ENCODE measurements at regions not wholly inside any gene's neighbourhood (a gene's known extent, or its start where the extent isn't known, plus 50 kb on each side); places are given as distances from the start of the nearest gene placed in this dataset.

GRCh38 chr20:48411919-48412522 is 415.8 kb downstream of the PREX1 start:
- Histone ChIP-seq H3K27me3 (peaks cover 0 to 2% (median 0%) of the 10 kb centered on the region in 9 donors), H3K9me3 (no peaks in the 10 kb centered on the region), H3K4me3 (no peak overlapping the region), H3K27ac (no peak overlapping the region), H3K36me3 (no peaks in the 10 kb centered on the region), H3K4me1 (no peaks in the 10 kb centered on the region)
- ATAC-seq (no peak), DNase-seq (no peak)
- intact Hi-C loops (cut with DNase I), result no loop called here
- TF ChIP-seq POLR2A (IDR thresholded peaks at IDR 0.05), result no peak
- TF ChIP-seq, protein P1, sequence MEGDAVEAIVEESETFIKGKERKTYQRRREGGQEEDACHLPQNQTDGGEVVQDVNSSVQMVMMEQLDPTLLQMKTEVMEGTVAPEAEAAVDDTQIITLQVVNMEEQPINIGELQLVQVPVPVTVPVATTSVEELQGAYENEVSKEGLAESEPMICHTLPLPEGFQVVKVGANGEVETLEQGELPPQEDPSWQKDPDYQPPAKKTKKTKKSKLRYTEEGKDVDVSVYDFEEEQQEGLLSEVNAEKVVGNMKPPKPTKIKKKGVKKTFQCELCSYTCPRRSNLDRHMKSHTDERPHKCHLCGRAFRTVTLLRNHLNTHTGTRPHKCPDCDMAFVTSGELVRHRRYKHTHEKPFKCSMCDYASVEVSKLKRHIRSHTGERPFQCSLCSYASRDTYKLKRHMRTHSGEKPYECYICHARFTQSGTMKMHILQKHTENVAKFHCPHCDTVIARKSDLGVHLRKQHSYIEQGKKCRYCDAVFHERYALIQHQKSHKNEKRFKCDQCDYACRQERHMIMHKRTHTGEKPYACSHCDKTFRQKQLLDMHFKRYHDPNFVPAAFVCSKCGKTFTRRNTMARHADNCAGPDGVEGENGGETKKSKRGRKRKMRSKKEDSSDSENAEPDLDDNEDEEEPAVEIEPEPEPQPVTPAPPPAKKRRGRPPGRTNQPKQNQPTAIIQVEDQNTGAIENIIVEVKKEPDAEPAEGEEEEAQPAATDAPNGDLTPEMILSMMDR (IDR thresholded peaks at IDR 0.05), result no peak
- WGBS, 4 donors, result 77 to 90% (median 80%) methylated on average over 6 of the region's 6 CpGs

- 51 to 69% (median 57%) methylated on average over 3 of the region's 3 CpGs for WGBS, 4 donors
- DNase-seq, result no peak
- ATAC-seq, result peak in 3 of 4 donors; percentile 46 to 76 (median 48)
- Histone ChIP-seq H3K9me3 (no peaks in the 10 kb centered on the region), H3K36me3 (no peaks in the 10 kb centered on the region), H3K4me3 (no peak overlapping the region), H3K27ac (no peak overlapping the region), H3K4me1 (no peaks in the 10 kb centered on the region), H3K27me3 (peaks cover 0 to 2% (median 0%) of the 10 kb centered on the region in 9 donors)
- TF ChIP-seq, protein P1 (IDR thresholded peaks at IDR 0.05), result no peak
- TF ChIP-seq POLR2A (IDR thresholded peaks at IDR 0.05), result no peak
- intact Hi-C loops (cut with DNase I), result no loop called here
Measured at GRCh38 chr20:48411245-48411644, 416.6 kb downstream of the PREX1 start.

- no peak overlapping the region for H3K4me3 ChIP-seq
Measured at GRCh38 chr20:48409055-48409615, 418.7 kb downstream of the PREX1 start.

DNA sequence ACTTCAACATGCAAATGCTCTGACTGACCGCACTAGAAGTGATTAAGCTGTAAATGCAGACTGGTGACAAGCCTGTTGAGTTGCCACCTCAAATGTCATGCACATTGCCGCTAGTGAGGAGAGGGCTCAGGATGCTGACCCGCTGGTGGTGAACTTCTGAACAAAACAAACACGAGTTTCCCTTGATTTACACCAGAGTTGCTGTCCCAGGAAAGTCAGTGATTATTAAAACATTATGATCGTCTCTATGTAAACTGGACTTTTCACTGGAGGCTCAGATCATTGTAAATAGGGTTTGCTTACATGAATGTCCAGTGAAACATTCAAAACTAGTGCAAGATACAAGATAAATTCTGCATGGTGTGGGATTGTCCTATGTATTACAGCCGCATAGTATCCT is 420.1 kb downstream of the PREX1 start:
- no peaks in the 10 kb centered on the region for H3K36me3 ChIP-seq
- intact Hi-C loops (cut with DNase I), result loop anchor here in 1 of 10 donors (10.0 kb wide), 1 partner anchor 513 kb away; no protein-coding TSS in a partner anchor
- H3K4me1 ChIP-seq, result no peaks in the 10 kb centered on the region
- H3K4me3 ChIP-seq, result no peak overlapping the region
- H3K27ac ChIP-seq, result no peak overlapping the region
- 74 to 86% (median 82%) methylated on average over 6 of the region's 6 CpGs for WGBS, 4 donors
- no peak for TF ChIP-seq POLR2A (IDR thresholded peaks at IDR 0.05)
- TF ChIP-seq, protein P1 (IDR thresholded peaks at IDR 0.05), result no peak
- H3K27me3 ChIP-seq, result peaks cover 0 to 2% (median 0%) of the 10 kb centered on the region in 9 donors
- DNase-seq (no peak), ATAC-seq (no peak)
- H3K9me3 ChIP-seq, result no peaks in the 10 kb centered on the region

More at GRCh38 chr20:48409055-48409615, 418.7 kb downstream of the PREX1 start:
- Histone ChIP-seq H3K9me3 (no peaks in the 10 kb centered on the region), H3K36me3 (no peaks in the 10 kb centered on the region), H3K27ac (no peak overlapping the region), H3K27me3 (peaks cover 0 to 2% (median 0%) of the 10 kb centered on the region in 9 donors), H3K4me1 (no peaks in the 10 kb centered on the region)
- ATAC-seq (no peak), DNase-seq (no peak)
- intact Hi-C loops (cut with DNase I), result loop anchor here in 1 of 10 donors (10.0 kb wide), 1 partner anchor 514 kb away; no protein-coding TSS in a partner anchor
- WGBS, 4 donors, result 85 to 89% (median 87%) methylated on average over 4 of the region's 4 CpGs
- TF ChIP-seq, protein P1 (IDR thresholded peaks at IDR 0.05), result no peak
- no peak for TF ChIP-seq POLR2A (IDR thresholded peaks at IDR 0.05)
